ENCODE measurements at regions not wholly inside any gene's neighbourhood (a gene's known extent, or its start where the extent isn't known, plus 50 kb on each side); places are given as distances from the start of the nearest gene placed in this dataset.
"Not testable (repeated sequence)": the region's sequence is repeated elsewhere in the genome, so short reads cannot be mapped to it uniquely, and the experiment has no call there.

DNA sequence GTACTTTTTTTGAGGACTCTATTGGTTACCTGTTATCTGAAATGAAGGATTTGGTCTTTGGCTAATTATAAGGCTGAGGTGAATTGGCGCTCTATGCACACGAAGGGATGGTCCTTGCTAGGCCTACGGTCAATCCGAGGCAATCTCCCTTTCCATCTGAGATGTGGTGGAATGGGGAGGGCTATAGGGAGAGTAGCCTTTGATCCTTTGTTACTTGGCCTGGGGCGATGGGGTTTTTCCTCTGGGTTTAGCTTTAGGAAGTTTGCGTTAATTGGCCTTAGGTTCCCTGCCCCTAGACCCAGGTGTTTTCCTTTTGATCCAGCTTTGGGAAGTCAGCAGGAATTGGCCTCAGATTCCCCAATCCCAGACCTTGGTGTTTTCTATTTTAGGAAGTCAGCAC is 102.1 kb upstream of the C9orf72 start:
- ChIA-PET POLR2A (no interaction called here), CTCF (no interaction called here)
- no peak for DNase-seq (ENCODE audit: extremely low spot score)
- TF ChIP-seq, protein P1, sequence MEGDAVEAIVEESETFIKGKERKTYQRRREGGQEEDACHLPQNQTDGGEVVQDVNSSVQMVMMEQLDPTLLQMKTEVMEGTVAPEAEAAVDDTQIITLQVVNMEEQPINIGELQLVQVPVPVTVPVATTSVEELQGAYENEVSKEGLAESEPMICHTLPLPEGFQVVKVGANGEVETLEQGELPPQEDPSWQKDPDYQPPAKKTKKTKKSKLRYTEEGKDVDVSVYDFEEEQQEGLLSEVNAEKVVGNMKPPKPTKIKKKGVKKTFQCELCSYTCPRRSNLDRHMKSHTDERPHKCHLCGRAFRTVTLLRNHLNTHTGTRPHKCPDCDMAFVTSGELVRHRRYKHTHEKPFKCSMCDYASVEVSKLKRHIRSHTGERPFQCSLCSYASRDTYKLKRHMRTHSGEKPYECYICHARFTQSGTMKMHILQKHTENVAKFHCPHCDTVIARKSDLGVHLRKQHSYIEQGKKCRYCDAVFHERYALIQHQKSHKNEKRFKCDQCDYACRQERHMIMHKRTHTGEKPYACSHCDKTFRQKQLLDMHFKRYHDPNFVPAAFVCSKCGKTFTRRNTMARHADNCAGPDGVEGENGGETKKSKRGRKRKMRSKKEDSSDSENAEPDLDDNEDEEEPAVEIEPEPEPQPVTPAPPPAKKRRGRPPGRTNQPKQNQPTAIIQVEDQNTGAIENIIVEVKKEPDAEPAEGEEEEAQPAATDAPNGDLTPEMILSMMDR (IDR thresholded peaks at IDR 0.05; ENCODE audit: control extremely low read depth, extremely low read depth, low read depth, missing control alignments): no peak

DNA sequence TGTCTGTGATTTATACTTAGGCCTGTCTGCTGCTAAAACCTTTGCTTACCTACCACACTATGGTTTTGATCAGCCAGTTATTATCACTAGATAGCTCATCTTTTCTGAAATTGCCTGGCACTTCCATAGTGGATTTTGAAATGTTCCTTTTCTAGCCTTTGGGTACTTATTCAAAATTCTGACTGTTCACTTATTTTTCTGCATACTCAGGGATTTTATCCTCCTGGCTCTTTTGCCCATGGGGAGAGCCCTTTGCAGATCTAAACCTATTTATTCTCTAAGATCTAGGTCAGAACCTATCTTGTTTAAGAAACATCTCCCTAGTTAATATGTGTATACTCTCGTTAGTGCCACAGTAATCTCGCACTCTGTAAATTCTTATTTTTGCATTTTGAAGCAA is 103.5 kb upstream of the C9orf72 start:
- ChIA-PET POLR2A (no interaction called here), CTCF (no interaction called here)
- no peak for DNase-seq (ENCODE audit: extremely low spot score)
- TF ChIP-seq, protein P1 (IDR thresholded peaks at IDR 0.05; ENCODE audit: control extremely low read depth, extremely low read depth, low read depth, missing control alignments): no peak

DNA sequence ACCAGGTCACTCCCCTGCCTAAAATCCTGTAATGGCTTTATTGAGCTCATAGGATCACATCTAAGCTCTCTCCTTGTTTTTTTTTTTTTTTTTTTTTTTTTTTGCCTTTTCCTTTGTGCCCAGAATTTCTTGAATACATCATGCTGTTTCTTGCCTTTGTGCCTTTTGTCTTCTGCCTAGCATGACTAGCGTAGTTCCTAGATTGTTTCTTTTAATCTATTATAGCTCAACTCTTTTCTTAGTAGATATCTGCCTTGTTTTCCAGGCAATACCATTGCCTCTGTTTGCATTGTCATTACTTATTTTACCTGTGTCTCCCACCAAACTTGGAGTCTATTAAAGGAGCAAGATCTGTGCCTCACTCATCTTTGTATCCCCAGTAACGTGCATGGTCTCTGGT is 106.1 kb upstream of the C9orf72 start:
- POLR2A ChIA-PET: interaction anchor here (0.6 kb wide), 1 partner anchor 27 kb away, joined by 9 read pairs; no protein-coding TSS in a partner anchor
- CTCF ChIA-PET: interaction anchor here (2.1 kb wide), 1 partner anchor 10 kb away, joined by 7 read pairs; no protein-coding TSS in a partner anchor
- TF ChIP-seq, protein P1 (IDR thresholded peaks at IDR 0.05; ENCODE audit: control extremely low read depth, extremely low read depth, low read depth, missing control alignments): no peak

DNA sequence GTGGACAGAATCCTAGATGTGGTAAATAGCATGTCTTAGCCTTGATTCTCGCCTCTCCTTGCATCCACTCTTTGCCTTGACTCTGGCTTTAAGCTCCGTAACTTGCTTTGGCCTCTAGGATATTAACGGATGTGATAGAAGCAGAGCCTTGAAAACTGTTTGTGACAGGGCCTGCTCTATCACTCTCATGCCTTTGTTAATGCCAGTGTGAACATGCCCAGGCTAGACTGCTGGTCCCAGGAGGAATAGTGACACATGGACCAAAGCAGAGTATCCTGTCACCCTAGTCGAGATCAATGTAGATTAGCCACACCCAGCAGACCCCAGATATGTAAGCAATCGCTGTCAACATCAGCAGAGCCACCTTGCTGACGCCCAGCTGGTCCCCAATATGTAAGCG is 109.9 kb upstream of the C9orf72 start:
- ChIA-PET CTCF (no interaction called here), POLR2A (no interaction called here)
- DNase-seq (ENCODE audit: extremely low spot score): no peak
- TF ChIP-seq, protein P1 (IDR thresholded peaks at IDR 0.05; ENCODE audit: control extremely low read depth, extremely low read depth, low read depth, missing control alignments): no peak

More for the DNA sequence above, 106.1 kb upstream of the C9orf72 start:
- DNase-seq (ENCODE audit: extremely low spot score): no peak

DNA sequence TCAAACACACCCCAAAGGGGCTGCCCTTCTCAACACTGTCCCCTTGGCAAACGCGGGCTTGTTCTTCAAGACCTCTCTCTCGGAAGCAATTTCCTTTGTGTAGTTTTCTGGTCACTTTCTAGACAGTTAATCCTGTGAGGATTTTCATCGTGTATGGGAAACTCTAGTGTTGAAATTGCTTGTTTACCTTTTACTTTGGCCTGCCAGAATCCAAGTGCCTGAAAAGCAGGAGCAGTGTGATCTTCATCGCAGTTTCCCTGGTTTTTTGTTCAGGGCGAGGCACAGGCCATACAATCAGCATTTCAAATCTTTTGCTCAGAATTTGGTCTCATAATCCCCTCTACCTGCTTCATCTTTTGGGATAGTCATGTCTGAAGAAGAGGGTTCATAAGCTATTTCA is 115.7 kb upstream of the C9orf72 start:
- TF ChIP-seq, protein P1 (IDR thresholded peaks at IDR 0.05; ENCODE audit: control extremely low read depth, extremely low read depth, low read depth, missing control alignments): no peak
- no peak for DNase-seq (ENCODE audit: extremely low spot score)
- POLR2A ChIA-PET: no interaction called here
- CTCF ChIA-PET: interaction anchor here (2.1 kb wide), 1 partner anchor 10 kb away, joined by 10 read pairs; no protein-coding TSS in a partner anchor

DNA sequence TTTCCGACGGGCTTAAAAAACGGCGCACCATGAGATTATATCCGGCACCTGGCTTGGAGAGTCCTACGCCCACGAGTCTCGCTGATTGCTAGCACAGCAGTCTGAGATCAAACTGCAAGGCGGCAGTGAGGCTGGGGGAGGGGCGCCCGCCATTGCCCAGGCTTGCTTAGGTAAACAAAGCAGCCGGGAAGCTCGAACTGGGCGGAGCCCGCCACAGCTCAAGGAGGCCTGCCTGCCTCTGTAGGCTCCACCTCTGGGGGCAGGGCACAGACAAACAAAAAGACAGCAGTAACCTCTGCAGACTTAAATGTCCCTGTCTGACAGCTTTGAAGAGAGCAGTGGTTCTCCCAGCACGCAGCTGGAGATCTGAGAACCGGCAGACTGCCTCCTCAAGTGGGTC is 117.5 kb upstream of the C9orf72 start:
- DNase-seq (ENCODE audit: extremely low spot score); CTCF ChIA-PET: not testable (repeated sequence)

DNA sequence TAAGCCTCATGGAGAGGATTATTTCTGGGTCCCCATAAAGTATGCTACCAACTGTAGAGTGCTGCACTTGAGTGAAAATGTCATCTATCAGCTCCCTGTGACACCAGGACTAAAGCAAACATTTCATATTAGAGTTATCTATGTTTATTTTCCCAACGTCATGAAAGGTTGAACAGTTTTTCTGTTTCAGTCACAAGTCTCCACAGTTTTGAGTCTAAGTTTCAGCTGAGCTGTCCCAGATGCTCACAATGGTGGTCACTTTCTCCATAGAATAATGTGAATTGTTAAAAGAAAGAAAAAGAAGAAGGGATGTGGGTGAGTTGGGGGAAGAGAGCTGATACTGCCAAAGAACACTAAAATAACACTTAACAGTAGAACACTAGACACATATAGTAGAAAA is 126.3 kb upstream of the C9orf72 start:
- ChIA-PET POLR2A (no interaction called here), CTCF (interaction anchor here (2.7 kb wide), 1 partner anchor 12 kb away, joined by 10 read pairs; no protein-coding TSS in a partner anchor)
- TF ChIP-seq, protein P1 (IDR thresholded peaks at IDR 0.05; ENCODE audit: control extremely low read depth, extremely low read depth, low read depth, missing control alignments): no peak
- DNase-seq (ENCODE audit: extremely low spot score): no peak

More for the DNA sequence above, 117.5 kb upstream of the C9orf72 start:
- POLR2A ChIA-PET: not testable (repeated sequence)

Data from GM10248 (cell line).